HG03039 (cell line): ENCODE measurements at regions not wholly inside any gene's neighbourhood (a gene's known extent, or its start where the extent isn't known, plus 50 kb on each side); places are given as distances from the start of the nearest gene placed in this dataset.
"Not testable (repeated sequence)": the region's sequence is repeated elsewhere in the genome, so short reads cannot be mapped to it uniquely, and the experiment has no call there.

Source experiments
- ATAC-seq: cut with Tn5 transposase; IDR thresholded peaks from one replicate; pipeline ENCODE4 v1.9.1; 2021; ENCODE audit warnings: mild to moderate bottlenecking, moderate library complexity; ENCODE audit not compliant: unreplicated experiment

DNA sequence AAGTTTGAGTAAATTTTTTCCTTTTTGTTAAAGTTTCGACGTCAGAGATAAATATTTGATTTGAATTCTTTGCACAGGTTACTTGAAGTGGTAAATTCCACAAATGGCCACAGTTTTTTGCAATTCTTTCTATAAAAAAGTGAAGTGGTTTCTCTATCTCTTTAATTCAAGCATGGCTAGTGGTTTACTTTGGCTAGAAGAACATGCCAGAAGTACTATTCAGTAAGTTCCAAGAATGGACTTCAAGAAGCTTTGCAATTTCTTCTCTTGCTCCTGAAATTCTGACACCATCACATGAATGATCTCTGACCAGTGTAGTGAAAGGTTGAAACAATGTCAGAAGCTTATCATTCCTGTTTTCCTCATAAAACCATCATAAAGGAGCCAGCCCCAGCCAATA, 55.7 kb upstream of the RNPC3 start:
- ATAC-seq: no peak

DNA sequence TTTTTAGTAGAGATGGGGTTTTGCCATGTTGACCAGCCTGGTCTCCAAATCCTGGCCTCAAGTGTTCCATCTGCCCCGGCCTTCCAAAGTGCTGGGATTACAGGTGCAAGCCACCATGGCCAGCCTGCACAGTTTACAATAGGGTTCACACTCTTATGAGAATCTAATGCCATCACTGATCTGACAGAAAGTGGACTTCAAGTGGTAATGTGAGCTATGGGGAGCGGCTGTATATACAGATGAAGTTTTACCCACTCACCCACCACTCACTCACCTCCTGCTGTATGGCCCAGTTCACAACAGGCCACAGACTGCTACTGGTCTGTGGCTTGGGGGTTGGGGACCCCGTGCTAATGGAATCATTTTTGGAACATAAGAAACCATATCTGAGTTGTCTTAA, 58.4 kb upstream of the RNPC3 start:
- no peak for ATAC-seq

DNA sequence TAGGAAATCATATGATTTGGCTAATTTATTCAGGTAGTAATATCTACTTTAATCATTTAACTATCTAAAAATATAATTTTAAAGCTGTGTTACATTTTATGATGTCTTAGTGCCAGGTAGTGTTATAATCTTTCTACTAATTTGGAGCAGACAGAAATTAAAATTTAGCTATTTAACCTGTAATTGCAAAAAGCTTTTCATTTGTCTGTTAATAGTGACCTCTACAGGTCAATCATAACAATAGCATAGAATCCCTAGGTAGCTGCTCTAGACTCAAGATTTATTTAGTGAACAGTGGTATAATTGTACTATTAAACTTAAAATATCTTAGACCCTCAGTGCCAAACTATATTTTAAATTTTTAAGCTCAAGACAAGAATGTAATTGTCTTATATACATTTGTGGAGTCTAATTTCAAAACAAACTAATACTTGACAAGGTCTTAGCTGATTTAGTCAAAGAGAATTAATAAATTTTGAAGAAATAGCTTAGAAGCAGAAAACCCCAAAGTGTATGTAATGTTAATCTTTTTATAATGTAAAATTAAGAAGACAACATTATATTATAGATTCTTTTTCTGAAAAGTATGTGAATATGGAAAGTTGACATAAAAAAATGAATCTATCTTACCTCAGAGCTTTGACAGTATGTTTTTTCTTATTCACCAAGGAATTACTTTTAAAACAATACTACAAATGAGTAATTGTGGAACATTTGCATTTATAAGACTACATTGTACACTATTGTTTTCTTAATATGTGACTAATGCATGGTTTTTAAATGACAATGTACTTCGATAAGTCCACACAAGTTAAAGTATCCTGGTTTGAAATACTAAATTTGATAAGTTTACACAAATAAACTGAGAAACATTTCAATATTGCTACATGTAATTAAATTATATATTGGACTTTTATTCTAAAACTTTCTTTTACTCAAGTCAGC, 64.1 kb upstream of the RNPC3 start:
- peak; percentile 61 for ATAC-seq

DNA sequence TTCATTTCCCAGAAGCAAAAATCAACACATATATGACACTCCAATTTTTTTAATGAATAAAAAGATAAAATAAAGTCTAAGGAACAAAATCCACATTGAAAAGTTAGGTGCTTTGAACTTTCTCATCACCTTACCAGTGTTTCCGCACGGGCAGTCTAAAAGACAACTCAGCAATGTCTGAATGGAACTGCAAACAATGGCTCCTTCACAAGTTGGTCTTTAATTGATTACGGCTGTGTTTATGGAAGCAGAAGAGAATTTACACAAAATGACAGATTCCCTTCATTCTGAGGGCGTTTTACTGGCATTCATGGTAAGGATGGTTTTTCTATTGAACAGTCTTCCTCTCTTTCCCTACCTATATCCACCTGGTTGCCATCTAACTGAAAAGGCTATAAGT, 65.0 kb upstream of the RNPC3 start:
- no peak for ATAC-seq

DNA sequence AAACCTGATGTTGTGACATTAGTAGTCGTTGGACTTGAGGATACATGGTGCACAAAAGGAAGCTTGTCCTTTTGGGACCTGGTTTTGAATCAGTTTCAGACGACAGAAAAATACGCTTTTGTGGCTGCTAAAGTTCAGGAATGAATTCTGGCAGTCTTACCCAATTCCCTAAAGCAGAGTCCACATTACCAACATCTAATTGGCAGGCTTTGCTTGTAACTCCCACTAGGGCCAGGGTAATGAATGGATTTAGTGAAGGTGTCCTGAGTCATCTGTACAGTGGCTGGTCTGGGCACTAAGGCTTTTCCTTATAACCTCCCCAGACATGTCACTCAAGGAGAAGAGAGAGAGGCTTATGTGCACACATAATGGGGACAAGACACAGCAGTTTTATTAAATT, 66.2 kb upstream of the RNPC3 start:
- ATAC-seq: no peak

DNA sequence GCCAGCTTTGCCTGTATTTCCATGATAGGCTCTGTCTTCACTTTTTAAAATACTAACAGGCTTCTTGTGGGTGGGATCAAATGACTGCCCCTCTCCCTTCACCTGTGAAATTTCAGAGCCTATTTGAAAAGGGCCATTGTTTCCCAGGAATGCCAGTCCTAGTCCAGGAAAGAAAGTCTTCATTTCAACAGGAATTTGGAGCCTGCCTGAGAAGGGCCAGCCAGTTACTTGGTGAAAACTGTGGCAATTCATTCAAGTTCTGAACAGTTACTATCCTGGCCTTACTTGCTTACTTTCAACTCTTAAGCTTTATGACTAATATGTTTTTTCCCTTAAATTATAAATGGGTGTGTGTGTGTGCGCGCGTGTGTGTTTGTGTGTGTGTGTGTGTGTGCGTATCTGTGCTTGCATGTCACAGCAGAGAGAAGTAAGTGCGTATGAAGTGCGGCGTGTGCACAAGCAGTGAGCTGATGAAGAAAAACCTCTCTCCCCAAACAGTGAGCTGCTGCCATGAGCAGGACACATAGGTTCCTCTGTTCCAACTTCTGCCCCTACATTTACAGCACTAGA, 67.5 kb upstream of the RNPC3 start:
- no peak for ATAC-seq

DNA sequence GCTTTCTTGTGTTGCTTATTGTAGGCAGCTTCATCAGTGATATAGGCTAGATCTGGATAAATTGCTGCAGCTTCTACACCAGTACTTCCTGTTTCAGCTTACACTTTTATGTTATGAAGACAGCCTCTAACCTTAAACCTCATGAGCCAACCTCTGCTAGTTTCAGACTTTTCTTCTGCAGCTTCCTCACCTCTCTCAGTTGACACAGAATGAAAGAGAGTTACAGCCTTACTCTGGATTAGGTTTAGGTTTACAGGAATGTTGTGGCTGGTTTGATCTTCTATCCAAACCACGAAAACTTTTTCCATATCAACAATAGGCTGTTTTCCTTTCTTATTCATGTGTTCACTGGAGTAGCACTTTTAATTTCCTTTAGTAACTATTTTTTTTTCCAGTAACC, 76.9 kb upstream of the RNPC3 start:
- ATAC-seq: no peak

DNA sequence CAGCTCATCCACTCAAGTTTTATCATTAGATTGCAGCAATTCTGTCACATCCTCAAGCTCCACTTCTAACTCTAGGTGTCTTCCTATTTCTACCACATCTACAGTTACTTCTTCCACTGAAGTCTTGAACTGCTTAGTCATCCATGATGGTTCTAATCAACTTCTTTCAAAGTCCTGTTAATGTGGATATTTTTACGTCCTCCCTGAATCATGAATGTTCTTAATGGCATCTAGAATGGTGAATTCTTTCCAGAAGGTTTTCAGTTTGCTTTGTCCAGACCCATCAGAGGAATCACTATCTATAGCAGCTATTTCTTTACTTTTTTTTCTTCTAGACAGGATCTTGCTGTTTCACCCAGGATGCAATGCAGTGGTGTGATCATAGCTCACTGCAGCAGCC, 78.0 kb upstream of the RNPC3 start:
- ATAC-seq: no peak

DNA sequence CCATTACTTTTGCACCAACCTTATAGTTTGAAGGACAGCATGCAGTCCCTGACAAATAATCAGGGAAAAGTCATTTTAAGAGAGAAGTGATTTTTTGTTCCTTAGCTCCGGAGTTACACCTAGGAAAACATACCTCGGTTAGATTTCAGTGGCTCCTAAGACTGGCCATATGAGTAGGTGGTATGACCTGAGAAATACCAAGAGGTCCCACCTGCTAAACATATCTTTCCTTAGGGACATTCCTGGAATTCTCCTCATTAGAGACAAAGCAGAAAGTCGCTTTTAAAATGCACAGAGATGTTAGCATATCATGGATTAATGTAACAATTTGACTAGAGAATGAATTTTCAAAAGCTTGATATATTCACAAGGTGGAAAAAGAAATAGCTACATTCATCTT, 84.2 kb upstream of the RNPC3 start:
- ATAC-seq: no peak

DNA sequence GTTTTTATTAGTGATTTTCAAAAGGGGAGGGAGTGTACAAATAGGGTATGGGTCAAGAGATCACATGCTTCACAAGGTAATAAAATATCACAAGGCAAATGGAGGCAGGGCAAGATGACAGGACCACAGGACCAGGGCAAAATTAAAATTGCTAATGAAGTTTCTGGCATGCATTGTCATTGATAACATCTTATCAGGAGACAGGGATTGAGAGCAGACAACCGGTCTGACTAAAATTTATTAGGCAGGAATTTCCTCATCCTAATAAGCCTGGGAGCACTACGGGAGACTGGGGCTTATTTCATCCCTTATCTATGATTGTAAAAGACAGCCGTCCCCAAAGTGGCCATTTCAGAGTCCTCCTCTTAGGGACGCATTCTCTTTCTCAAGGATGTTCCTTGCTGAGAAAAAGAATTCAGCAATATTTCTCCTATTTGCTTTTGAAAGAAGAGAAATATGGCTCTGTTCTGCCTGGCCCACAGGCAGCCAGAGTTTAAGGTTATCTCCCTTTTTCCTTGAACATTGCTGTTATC, 88.9 kb upstream of the RNPC3 start:
- ATAC-seq: not testable (repeated sequence)

DNA sequence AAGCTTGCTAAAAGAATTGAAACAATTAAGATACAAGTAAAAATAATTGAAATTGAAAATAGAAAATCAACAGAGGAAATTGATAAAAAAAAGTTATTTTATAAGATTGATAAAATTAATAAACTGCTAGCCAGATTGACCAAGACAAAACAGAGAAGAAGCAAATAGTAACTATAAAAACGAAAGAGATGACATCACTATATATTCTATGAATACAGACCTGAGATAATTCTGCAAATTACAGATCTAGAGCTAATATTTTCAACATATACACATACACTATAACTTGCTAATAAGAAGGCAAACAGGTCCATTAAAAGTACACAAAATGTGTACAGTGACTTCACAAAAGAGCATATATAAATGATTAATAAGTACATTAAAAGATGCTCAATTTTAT, 90.1 kb upstream of the RNPC3 start:
- ATAC-seq: no peak

DNA sequence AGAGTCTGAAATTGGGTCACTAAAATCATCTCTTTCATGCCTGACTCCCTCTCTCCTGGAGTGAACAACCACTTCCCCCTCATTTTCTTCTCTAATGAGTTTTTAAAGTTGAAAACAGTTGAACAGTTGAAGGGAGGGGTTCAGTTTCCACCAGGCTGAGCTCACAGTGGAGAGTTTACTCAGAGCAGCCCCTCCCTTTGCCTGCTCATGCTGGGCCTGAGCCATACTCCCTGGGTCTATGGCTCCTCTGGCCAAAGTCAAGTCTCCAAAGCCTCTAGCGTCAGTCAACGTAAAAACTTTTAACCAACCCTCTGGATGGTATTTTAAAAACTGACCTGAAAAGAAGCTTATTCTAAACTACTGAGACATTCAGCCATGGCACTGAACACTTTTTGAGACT, 100.8 kb upstream of the RNPC3 start:
- ATAC-seq: no peak

DNA sequence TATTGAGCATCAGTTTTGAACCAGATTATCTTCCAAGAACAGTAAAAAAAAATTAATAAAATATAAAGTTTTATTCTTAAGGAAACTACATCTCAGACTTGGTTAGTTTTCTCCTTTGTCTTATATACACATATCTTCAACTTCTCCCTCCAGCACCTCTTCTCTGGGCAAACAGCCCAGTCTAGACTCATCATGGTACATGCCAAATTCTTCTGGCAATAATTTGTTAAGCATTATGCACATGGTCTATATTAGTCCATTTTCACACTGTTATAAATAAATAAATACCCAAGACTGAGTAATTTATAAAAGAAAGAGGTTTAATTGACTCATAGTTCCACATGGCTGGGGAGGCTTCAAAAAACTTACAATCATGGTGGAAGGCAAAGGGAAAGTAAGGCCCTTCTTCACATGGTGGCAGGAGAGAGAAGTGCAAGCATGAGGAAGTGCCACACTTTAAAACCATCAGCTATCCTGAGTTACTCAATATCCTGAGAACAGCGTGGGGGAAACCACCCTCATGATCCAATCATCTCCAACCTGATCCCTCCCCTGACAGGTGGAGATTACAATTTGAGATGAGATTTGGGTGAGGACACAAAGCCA, 108.7 kb upstream of the RNPC3 start:
- no peak for ATAC-seq

DNA sequence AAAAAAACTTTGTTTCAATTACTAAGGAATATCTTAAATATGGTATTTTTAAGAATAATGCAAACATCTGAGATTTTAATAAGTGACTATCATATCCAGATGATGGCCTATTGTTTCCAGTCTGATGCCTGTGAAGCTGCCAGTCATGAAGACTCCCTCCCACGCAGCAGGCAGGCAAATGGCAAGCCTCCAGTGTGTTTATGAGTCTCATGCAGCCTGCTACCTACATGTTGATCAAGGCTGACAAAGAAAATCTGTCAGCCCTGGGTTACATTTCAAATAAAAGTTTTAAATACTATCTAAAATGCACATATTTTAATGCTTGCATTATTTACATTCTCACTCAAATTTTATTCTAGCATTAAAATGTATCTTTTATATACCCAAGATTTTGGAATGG, 137.6 kb upstream of the RNPC3 start:
- ATAC-seq: no peak

DNA sequence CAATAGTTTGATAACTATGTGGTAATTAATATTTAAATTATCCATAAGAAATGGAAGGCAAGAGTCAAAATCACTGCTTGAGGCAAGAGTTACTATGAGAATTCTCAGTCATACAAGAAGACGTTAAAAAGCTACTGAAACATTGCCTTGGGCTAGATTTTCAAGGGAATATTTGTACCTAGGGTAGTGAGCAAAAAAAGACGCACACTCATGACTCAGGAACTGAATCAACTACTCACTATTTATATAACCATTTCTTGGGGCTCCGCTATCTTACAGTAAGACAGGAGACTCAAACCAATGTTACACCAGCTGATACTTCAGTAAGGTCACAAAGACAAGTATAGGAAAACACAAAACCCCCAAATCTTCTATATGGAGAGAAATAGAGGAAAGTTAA, 151.5 kb upstream of the RNPC3 start:
- no peak for ATAC-seq

DNA sequence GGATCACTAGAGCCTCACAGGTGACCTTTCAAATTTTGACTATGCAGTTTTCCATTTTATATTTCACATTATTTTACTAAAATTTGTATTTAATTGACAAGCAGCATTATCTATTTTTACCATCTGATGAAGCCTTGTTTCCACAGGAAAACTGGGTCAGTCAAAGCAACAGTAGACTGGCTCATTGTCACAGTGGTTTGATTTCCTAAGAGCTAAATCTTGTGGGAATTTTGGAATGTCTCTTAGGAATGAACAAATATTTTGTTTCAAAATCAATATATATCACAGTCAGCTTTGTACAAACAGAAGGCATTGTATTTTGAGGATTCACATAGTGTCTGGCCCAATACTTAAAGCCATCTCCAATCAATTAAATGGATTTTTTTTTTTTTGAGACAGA, 152.6 kb upstream of the RNPC3 start:
- no peak for ATAC-seq

DNA sequence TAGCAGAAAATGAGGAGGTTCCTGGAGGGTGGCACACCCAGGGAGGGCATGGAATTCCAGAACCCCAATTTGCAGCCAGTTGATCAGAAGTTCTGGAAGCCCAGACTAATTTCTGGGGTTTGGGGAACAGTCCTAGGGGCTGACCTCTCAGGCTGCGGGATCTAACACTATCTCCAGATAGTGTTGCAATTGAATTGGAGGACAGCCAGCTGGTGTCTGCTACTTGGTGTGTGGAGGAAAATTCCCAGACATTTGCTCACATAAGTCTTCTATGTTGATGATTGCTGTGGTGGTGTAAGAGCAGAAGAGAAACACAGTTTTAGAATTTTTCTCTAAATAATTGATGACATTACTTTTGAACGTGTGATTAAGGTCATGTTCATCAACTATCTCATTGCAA, 154.3 kb upstream of the RNPC3 start:
- ATAC-seq: no peak

DNA sequence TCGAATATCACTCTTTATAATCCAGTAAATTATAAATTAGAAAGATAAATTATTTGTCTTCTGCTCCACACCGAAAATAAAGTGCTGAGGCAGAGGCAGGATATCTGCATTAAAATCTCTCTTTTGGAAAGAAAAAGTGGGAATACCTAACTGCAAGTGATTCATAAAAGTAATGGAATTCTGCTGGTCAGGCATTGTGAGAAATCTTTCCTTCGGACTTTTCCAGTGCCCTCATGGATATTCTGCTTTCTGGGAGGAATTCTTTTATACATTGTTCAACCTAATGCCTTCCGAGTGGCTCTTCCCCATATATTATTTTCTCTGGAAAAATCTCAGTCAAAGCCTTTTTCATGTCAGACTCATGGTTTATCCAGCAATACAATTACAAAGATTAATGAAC, 158.3 kb upstream of the RNPC3 start:
- no peak for ATAC-seq

DNA sequence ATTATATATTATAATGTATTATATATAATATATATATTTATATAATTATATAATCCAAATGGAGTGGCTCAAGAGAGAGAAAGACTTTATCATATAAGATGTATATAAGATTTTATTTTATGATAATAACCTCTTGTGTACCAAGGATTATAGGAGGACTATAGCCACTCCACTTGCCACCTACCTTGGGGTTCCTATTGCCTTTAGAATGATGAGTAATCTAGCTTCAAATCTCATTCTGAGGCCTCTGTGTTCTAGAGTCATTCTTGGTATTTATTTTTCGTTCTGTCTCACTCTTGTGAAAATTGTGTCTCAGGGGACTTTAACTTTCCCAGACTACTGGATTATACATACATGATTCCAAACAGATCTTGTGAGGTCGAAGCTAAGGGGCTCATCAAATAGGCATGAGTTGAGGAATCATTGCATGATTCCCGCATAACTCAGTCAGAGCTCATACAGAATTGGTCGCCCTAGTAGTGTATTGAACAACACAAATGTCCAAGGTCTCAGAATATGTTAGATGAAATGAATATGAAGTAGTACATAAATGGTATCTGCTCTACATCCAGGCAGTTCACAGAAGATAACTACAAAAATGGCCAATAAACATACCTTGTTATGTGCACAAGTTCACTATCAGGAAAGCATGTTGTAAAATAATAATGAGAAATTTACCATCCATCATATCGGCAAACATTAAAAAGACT, 159.5 kb upstream of the RNPC3 start:
- ATAC-seq: no peak

DNA sequence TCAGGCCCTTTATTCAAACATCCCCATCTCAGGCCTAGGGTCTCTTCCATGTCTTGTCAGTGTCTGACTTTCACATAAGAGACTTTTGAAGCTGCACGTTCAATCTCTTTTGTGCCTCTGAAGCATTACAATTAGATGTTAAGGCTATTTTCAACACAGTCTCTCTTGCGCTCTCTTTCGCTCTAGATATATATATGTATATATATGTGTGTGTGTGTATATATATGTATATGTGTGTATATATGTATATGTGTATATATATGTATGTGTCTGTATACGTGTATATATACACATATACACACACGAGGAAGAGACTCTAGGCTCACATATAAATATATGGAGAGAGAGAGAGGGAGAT, 162.5 kb upstream of the RNPC3 start:
- ATAC-seq: no peak

DNA sequence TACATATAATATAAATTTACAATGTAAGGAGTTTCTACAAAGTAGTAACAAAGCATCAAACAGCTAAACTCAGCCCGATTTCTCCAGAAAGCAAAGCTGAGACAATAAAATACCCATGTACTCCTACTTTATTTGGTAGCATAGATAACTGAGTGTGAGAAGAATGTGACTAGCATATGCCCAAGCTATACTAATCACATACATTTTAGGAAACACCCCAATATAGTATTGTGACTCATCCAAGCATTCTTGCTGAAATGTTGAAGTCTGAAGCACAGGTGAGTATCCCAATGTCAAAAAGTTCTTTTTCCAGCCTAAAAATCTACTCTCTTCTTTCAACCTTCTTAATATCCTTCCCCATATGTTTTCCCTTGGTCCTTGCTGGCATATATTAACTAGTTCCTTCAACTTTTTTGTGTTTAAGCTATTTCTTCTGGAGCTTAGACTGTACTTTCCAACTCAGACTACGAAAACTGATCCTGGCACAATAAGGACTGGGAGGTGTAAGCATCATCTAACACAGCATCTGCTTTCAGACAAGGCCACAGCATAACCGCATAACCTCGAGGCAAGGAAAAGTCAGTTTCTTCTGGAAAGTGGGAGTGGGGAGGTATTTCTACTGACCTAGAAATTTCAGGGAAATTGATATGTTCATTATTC, 163.0 kb upstream of the RNPC3 start:
- ATAC-seq: no peak
